HEK293 (cell line): ENCODE measurements at regions not wholly inside any gene's neighbourhood (a gene's known extent, or its start where the extent isn't known, plus 50 kb on each side); places are given as distances from the start of the nearest gene placed in this dataset.

ENCODE experiments used
- ZBTB17 ChIP-seq: fragments of 450-650 bp; formaldehyde crosslinking; IDR thresholded peaks from 2 replicates; pipeline ENCODE4 v1.5.1; 2016; ENCODE audit warnings: missing biosample characterization, missing genetic modification characterization
- ZNF623 ChIP-seq: fragments of 450-650 bp; formaldehyde crosslinking; IDR thresholded peaks from 2 replicates; pipeline ENCODE4 v1.5.1; 2016; ENCODE audit warnings: missing biosample characterization, missing genetic modification characterization
- ZNF701 ChIP-seq: fragments of 450-650 bp; formaldehyde crosslinking; IDR thresholded peaks from 2 replicates; pipeline ENCODE4 v1.5.1; 2016; ENCODE audit warnings: missing biosample characterization, missing genetic modification characterization

DNA sequence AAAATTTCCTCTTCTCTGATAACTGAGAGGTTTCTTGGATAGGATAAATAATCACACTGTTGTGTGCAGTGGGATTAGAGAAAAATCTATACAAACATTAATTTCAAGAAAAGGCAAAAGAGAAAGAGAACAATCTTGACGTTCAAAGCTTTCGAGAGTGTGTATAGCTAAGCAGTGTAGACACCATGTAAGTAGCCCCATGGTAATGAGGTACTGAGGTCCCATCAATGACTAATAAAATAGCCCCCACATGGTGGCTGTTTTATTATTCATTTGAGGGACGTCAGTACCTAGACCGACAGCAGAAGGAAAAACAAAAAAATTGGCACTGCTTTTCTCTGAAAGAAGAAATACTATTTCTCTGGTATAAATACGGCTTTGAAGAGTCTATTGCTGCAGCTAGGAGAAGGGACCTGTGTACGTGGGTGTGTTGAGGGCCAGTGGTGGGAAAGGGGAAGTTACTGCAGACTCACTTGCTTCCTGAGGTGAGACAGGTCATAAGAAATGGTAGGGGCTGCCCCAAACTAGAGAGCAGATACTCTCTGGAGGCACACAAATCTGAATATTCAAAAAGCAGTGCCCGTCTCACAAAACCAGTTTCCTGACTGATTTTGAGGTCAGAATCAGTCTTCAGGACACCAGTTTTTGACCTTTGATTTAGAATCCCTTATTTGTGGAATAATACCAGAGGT, 339.8 kb downstream of the EMP1 start:
- TF ChIP-seq ZBTB17 (no peak), ZNF701 (no peak), ZNF623 (tag by site-specific recombination) (no peak)
